NCI-H69 (cell line): ENCODE measurements at regions not wholly inside any gene's neighbourhood (a gene's known extent, or its start where the extent isn't known, plus 50 kb on each side); places are given as distances from the start of the nearest gene placed in this dataset.

Experiments
- DNase-seq: peaks from one replicate; lab custom pipeline; 2025; lab: John Stamatoyannopoulos, UW

DNA sequence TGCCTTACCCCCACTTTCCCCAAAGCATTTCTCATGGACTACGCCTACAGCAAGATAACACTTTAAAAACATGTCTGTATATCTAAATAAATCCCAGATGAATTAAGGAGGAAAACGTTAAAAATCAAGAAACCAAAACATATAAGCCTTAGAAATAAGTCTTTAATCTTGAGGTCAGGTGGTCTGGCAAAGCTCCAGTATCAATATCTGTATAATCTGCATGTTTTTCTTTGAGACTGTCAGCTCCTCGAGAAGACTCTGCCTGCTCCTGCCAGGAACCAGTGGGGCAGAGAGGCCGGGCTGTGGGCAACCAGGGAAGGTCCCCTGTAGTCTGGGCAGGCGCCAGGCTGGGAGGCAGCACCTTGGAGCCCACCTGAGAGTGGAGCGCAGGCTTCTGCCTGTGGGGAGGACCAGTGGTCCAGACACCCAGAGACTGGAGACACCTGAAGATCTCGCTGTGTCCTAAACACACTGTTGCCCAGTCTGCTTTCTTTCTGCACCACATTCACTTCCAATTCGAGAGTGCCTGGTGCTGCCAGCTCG lies 291.0 kb upstream of the SOX11 start:
- no peak for DNase-seq

DNA sequence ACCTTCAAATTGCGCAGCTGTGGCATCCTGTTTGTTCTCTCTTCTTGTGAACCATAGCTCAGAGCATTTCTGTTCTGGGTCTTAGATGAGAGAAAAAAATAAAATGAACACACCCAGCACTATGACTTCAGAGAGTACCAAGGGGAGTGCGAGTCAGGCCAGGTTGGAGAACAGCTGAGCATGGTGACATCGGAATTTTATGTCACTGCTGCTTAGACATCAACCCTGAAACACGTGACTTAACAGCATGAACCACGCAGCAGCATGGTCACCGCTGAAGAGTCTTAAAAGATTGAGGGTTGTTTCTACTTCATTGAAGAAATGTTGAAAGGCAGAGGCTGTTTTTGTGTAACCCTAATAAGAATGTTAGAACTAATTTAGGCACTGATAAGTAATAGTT lies 288.8 kb upstream of the SOX11 start:
- DNase-seq: no peak

DNA sequence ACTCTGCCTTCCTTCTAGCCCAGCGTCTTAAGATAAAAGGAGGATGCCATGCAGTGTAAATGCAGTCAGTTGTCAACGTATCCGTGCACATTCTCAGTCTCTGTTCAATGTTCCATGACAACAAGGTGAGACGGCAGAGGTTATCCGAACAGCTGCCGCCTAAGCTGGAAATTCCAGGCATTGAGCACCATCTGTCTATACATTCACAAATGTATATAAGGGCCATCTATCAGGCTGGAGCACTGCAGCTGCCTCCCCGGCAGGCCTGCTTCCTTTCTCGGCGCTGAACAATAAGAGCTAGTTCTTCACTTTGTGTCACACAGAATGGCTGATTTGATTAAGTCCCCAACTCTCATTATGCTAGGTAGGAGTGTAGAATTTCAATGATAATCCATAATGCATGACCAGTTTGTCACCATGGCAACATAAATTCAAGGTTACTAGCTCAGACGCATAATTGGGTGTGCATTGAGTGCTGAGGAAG lies 282.2 kb upstream of the SOX11 start:
- peak; percentile 94 for DNase-seq

DNA sequence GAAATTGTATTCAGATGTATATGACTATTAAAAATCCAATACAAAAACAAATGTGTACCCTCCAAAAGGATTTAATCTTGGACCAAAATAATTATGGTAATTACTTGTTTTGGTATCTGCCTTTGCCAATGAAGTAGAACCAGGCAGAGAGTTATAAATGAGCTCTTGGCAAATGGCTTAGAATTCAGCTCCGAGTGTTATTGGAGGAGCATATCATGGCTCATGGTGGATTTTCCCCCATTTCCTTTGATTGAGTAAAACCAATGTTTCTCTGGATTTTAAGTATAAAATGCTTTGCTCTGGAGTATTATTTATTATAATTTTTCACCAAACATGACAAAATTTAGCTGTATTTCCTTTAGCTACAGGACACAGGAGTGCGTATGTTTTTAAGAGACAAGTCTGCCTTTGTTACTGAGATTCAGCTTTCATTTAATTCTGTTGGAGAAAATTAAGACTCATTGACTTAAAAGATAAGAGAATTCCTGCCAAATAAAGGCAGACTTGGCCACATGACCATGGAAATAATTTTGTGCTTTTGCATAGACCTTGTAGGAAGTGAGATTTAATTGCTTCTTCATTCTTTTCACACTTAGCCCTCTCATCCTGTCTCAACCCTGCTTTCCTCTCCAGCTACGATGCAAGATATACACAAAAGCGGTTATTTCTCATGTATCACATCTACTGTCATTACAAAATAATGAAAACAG lies 281.0 kb upstream of the SOX11 start:
- DNase-seq: peak; percentile 23

DNA sequence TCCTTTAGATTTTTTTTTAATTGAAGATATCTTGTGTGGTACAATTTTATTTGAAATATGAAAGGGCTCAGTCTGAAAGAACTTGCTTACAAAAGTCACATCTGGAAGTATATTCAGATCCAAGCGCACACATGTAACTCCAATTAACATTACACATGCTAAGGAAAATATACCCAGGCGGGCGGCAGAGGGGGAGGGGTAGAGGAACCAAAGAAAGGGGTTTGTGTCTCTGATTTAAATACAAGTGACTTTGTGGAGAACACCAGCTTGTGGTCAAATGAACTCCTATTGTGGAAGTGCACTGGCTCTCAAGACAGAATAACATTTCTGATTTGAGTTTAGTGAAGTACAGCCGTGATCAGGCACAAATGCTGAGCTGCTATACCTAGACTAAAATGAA lies 280.2 kb upstream of the SOX11 start:
- peak; percentile 4 for DNase-seq

DNA sequence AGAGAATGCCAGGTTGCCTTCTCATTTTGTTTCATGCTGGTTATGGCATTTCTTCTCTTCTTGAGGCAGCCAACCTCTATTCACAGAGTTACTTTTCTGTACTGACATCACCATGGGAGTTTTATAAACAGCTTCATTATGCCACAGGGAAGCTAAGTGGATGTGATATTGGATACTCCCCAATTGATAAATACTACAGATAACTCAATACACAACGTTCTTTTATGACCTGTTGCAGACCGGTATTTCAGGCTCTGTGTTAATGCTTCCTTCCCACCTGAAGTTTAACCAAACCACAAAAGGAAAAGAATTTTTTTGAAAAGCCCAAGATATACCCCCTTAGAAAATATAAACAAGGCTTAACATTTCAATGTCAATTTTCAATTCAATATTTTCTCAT lies 258.3 kb upstream of the SOX11 start:
- peak; percentile 2 for DNase-seq

DNA sequence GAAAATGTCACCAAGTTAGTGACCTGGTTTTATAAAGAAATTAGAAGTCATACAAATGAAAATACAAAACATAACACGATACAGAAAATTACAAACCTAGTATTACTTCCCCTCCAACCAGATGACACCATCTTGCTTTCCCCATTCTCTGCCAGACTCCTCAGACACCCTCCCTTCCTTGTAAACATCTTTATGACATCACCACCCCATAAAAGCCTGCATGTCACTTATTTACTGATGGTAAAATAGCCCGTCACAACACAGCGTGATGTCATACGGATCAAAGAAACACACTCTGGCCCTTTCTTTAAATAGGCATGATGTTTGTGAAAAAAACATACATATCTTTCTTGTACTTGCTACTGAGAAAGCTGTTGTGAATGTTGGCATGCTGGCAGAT lies 254.8 kb upstream of the SOX11 start:
- peak; percentile 15 for DNase-seq

DNA sequence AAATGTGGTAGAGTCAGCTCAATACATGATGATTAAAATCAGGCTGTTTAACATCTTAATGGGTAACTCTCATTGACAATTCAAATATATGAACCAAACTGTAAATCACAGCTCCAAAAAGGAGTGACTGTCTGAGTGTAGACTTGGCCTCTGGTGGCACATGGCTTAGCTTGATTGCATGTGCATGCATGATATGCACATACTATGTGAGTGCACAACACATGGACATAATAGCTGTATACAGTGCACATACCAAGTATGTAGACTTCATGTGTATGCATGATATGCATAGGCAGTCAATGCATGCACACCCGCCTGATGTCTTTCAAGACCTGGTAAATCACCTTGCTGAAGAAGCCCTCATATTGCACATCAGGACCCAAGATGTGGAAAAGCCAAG lies 252.0 kb upstream of the SOX11 start:
- no peak for DNase-seq

DNA sequence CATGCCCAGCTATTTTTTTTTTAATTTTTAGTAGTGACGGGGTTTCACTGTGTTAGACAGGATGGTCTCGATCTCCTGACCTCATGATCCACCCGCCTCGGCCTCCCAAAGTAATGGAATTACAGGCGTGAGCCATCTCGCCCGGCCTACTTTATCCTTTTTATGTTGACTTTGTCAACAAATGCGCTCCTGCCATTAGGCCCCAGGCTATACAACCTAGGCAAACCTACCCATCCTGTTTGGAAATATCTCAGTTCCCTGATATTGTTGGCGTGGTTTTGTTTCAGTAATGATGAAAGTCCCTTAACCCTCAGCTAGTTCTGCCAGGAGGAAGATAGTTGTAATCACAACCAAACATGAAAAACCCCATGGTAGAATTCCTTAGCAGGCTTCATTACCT lies 249.4 kb upstream of the SOX11 start:
- DNase-seq: peak; percentile 9

DNA sequence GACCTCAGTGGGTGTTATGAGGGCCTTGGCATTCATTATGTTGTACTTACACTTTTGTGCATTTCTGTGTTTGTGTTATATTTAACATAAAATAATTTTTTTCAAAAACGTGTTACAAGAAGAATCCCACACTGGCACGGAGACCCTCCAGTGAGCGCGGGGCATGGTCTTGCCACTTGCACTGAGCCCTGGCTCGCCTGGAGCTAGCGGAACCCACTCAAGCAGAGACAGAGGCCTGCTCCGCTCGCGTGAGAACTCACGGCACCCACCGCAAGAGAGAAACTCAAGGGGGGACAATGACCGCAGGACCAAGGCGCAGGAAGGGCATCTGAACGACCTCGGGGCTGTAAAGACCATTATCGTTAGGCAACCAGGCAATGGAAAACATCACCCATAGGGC lies 248.0 kb upstream of the SOX11 start:
- no peak for DNase-seq

DNA sequence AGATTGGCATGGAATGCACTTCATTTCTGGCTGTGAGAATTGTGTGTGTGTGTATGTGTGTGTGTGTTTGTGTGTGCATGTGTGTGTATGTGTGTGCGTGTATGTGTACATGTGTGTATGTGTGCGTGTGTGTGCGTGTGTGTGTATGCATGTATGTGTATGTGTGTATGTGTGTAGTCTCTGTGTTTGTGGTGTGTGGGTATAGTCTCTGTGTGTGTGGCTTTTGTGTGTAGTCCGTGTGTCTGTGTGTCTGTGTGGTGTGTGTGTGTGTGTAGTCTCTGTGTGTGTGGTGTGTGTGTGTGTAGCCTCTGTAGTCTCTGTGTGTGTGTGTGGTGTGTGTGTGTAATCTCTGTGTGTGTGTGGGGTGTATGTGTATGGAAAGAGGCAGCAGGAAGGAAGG lies 247.3 kb upstream of the SOX11 start:
- DNase-seq: no peak

DNA sequence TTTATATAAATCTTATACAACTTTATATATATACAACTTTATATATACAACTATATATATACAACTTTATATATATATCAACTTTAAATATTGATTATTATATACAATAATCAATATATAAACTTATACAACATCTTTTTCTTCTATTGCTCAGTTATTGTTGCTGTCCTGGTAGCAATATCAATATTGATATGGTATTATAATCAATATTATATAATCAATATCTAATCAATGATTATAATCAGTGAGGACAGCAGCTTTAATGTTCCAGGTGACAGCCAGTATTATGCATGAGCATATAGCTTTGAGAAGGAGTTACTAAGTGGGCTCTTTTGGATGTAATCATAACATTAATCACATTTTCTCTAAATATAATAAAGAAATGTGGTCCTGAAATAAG lies 242.3 kb upstream of the SOX11 start:
- no peak for DNase-seq

DNA sequence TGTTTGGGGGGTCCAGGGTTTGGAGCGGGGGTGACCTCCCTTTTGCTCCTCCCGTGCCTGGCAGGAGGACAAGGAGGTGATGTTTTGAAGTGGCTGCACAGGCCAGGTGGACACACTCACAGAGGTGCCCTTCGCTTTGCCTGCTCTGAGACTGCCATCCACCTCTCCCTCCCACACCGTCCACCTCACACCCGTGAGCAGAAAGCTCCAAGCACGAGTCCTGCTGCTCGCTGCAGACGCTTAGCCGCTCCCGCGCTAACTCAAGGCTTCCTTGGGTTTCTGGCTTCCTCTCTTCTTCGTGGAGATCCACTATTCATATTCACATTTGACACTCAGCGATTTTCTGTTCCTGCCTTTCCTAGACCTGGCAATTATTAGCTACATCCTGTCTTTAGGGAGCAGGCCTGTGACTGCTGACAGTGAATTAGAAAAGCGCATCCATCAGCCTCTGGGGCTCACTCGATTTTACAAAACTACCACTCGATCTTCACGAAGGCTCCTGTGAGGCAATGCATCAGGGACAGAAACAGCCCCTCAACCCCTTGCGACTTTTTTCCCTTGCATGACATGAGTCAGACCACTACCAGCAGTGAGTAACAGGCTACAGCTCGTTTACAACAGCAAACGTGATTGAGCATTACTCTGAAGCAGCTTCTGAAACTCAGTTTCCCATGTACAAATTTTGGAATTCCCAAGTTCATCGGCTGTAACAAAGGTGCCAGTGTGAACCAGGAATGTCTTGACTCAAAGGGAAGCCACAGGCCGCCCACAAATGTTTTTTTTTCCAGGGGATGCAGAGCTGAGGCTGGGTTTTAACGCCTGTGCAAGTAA lies 238.7 kb upstream of the SOX11 start:
- no peak for DNase-seq

DNA sequence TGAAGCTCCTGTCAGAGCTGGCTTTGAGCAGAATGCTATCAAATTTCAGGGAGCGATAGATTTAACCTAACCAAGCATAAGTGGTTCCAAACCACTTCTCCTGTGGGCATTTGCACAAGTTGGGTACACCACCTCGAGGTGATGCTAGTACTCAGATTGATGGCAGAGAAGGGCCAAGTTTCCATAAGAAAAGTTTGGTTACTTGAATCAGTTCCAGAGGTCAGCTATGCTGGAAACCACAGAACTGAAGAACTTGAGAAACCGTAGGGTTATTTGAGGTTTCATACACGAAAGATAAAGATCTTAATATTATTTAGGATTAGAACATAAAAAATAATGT lies 238.2 kb upstream of the SOX11 start:
- DNase-seq: no peak

DNA sequence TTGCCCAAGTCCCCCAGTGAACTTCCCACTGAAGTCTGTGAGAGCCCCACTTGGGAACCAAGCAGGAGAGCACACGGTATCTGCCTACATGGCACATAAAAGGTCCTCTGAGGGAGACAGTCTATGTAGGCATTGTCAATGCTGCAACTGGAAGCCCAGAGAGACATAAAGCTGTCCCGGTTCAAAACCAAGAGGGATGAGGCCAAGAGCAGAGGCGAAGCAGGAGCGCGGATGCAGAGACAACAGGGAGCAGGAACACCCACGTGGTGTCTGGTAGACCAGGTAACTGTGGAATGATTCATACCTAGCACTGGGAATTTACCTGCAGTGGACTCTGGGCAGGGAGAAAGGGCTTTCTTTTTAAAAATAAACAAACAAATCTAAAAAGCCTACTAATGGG lies 233.1 kb upstream of the SOX11 start:
- DNase-seq: no peak

DNA sequence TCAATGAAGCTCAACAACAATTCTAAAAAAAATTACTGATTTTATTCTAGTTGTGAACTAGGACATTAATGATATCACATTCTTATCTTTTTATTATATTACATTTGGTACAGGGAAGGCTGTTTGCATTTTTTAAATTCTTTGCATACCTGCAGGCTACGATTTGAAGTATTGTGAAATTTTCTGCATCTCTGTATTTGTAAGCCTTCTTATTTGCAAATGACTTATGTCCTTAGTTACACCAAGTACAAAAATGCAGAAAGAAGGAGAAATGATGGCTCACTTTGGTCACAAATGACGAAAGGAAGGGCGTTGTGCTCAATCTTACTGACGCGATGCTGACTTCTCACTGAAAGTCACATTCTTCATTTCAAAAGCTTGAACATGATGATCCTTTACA lies 227.5 kb upstream of the SOX11 start:
- no peak for DNase-seq

DNA sequence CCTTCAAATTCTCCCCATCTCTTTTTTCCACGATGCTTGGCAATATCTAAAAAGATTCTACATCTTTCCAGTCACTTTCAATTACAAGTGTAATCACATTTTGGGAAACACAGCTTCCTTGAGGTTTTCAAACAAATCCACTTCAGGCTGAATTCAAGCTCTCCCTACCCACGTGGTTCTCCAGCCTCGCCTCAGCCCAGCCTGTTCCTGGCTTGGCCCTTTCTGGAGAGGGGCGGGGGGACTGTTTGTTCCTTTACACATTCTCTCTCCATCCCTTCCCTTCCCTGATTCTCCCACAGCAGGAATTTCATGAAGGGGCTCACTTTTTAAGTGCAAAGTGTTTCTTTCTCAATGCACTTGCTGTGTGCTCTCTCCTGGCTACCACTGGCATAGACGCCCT lies 226.3 kb upstream of the SOX11 start:
- no peak for DNase-seq

DNA sequence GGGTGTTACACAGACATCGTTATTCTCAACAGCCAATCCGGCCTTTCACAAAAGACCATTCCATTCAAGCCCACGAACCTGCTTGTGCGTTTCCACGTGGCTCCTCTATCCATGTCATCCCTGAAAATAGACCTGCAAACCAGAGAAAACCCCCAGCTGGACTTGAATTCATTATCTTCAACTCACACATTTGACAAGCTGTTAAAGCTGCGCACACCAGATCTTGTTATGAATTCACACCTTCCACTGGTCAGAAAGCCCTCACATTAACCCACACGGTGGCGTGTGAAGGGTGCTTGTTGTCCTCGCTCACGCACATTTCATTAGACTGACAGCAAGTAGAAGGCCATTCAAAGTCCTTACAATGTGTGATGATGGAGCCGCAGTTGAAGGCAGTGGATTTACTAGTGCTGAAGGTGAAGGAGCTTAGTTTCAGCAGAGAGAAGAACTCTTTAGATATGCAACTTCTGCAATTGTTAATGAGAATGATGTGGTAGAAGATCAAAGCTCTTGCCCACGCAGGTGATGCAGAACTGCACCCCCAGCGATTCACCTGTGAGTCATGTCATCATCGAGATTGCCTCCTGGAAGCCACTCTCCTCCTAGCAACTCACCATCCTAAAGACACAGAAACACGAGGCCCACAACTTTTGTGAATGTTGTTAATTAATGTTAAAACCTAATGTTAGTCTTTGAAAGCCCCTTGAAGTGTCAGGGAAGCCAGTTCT lies 224.8 kb upstream of the SOX11 start:
- DNase-seq: no peak

DNA sequence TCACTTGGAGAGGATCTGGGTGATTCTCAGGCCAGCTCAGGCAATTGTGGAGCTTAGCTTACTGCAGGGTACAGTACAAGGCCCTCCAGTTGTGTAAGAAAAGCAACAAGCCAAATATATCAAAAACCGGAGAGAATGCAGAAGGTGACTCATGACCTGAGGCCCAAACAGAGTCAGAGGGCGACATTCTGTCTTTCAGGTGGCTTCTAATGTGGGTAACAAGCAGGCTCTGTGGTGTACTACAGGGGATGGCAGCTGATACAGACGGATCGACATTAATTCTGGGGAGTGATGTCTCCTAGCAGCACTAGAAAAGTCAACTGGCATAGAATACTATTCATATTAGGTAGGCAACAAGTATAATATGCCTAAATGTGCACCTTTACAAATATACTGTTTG lies 219.5 kb upstream of the SOX11 start:
- peak; percentile 4 for DNase-seq

DNA sequence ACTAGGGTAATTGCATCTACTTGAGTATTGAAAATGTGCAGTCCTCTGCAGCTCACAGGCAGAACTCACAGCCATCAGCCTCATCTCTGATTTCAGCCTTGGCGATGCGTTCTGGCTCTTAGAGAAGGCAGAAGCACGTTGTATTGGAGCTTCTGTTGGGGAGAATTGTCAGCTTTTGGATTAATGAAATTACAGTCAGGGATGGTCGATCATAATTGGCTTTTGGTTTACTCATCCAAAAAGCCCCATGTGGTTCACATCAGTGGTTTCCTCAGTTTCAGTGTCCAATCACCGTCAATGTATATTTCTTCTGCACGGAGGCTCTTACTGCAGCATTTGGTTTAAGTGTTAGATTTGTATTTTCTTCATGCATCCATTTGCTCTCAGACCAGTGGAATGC lies 218.5 kb upstream of the SOX11 start:
- peak; percentile 10 for DNase-seq

DNA sequence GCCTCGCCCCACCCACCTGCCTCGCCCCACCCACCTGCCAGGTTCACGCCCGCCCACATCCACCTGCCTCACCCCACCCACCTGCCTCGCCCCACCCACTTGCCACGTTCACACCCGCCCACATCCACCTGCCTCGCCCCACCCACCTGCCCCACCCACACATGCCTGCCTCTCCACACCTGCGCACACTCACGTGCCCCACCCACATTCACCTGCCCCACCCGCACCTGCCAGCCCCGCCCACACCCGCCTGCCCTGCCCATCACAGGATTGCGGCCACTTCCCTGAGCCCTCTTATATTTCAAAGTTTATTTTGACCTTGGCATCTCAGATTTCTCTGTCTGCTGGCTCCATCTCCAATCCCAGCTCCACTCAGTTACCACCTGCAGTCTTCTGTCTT lies 217.5 kb upstream of the SOX11 start:
- peak; percentile 72 for DNase-seq

DNA sequence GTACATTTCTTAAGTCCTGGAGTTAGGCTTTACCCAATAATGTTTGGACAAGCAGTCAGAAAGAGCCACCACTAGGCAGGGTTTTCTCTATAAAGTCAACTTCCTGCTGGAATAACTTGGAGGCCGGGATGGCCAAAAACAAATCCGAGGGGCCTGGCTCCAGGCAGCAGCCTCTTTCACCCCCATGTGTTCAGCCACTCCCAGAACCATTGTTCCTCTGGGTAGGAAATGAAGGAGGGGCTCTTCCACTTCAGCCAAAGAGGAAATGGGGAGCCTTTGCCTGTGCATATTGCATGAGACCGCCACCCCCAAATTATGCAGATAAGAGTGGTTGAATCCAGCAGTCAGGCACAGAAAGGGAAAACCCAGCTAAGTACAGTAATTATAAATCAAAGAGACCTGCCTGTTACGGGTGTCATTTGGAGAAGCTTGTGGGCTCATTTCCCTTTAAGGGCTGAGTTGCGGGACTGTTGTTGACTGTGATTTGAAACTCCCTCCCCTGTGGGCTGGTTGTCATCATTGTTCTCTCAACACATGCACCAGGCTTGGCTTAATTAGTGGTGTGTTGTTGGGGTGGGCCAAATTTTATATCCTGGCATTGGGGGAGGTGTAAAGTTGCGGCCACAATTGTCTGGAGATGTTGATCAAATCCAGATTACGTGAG lies 212.8 kb upstream of the SOX11 start:
- DNase-seq: peak; percentile 78
